ENCODE measurements at regions not wholly inside any gene's neighbourhood (a gene's known extent, or its start where the extent isn't known, plus 50 kb on each side); places are given as distances from the start of the nearest gene placed in this dataset.

DNA sequence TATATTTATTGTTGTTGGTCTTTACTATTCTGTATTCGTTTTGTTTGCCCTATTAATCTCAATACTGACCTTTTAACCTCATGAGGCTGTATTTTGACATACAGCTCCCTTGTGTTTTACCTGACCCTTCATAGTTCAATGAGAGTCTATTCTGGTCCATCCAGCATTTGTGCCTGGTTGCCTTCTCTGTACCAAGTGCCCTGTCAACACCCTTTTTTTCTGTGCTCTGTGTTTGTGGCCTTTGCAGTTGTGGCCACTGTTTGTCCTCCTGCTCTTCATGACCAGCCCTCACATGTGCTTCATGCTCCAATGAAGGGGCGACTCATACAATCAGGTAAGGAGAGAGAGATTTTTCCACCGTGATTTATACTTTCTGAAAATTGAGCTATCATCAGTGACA lies 368.2 kb downstream of the IL20RB start:
- no peak for DNase-seq (ENCODE audit: low spot score)
- no peaks in the 10 kb centered on the region for H3K36me3 ChIP-seq (ENCODE audit: control insufficient read depth in 4 of 4, insufficient read depth in 3 of 4, low read depth in 1 of 4, low read length in 3 of 4)
- no peak overlapping the region for H3K9ac ChIP-seq (ENCODE audit: low read depth in 1 of 2, low read length in 2 of 2)
- no peak overlapping the region for H3K4me3 ChIP-seq (ENCODE audit: low read depth in 1 of 3, low read length in 3 of 3)
- H3K27me3 ChIP-seq (ENCODE audit: control insufficient read depth in 4 of 4, insufficient read depth in 4 of 4, low read length in 3 of 4): peaks cover 0 to 7% (median 0%) of the 10 kb centered on the region in 4 donors
- H3K4me1 ChIP-seq (ENCODE audit: control insufficient read depth in 4 of 4, insufficient read depth in 4 of 4, low read length in 3 of 4): no peaks in the 10 kb centered on the region
- H3K27ac ChIP-seq (ENCODE audit: low read depth in 1 of 2, low read length in 2 of 2): no peak overlapping the region
- H3K9me3 ChIP-seq (ENCODE audit: control insufficient read depth in 4 of 4, low read length in 3 of 4): no peaks in the 10 kb centered on the region
- WGBS: 58% methylated on average over 3 of the region's 3 CpGs
- TF ChIP-seq EGR1 (IDR thresholded peaks at IDR 0.05; ENCODE audit: low read depth in 2 of 2) (no peak), JUND (IDR thresholded peaks at IDR 0.05) (no peak), HNF4A (conservative IDR thresholded peaks at IDR 0.05) (no peak), RAD21 (IDR thresholded peaks at IDR 0.05) (no peak), SP1 (IDR thresholded peaks at IDR 0.05) (no peak), TAF1 (conservative IDR thresholded peaks at IDR 0.05) (no peak), FOXA2 (IDR thresholded peaks at IDR 0.05) (no peak)
- TF ChIP-seq, protein P1, sequence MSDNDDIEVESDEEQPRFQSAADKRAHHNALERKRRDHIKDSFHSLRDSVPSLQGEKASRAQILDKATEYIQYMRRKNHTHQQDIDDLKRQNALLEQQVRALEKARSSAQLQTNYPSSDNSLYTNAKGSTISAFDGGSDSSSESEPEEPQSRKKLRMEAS (IDR thresholded peaks at IDR 0.05): no peak
- TF ChIP-seq, protein P2, sequence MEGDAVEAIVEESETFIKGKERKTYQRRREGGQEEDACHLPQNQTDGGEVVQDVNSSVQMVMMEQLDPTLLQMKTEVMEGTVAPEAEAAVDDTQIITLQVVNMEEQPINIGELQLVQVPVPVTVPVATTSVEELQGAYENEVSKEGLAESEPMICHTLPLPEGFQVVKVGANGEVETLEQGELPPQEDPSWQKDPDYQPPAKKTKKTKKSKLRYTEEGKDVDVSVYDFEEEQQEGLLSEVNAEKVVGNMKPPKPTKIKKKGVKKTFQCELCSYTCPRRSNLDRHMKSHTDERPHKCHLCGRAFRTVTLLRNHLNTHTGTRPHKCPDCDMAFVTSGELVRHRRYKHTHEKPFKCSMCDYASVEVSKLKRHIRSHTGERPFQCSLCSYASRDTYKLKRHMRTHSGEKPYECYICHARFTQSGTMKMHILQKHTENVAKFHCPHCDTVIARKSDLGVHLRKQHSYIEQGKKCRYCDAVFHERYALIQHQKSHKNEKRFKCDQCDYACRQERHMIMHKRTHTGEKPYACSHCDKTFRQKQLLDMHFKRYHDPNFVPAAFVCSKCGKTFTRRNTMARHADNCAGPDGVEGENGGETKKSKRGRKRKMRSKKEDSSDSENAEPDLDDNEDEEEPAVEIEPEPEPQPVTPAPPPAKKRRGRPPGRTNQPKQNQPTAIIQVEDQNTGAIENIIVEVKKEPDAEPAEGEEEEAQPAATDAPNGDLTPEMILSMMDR (IDR thresholded peaks at IDR 0.05; ENCODE audit: low read depth, low read length, missing input control): no peak
- TF ChIP-seq, protein P3, sequence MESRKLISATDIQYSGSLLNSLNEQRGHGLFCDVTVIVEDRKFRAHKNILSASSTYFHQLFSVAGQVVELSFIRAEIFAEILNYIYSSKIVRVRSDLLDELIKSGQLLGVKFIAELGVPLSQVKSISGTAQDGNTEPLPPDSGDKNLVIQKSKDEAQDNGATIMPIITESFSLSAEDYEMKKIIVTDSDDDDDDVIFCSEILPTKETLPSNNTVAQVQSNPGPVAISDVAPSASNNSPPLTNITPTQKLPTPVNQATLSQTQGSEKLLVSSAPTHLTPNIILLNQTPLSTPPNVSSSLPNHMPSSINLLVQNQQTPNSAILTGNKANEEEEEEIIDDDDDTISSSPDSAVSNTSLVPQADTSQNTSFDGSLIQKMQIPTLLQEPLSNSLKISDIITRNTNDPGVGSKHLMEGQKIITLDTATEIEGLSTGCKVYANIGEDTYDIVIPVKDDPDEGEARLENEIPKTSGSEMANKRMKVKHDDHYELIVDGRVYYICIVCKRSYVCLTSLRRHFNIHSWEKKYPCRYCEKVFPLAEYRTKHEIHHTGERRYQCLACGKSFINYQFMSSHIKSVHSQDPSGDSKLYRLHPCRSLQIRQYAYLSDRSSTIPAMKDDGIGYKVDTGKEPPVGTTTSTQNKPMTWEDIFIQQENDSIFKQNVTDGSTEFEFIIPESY (IDR thresholded peaks at IDR 0.05): no peak
- TF ChIP-seq, protein P4, sequence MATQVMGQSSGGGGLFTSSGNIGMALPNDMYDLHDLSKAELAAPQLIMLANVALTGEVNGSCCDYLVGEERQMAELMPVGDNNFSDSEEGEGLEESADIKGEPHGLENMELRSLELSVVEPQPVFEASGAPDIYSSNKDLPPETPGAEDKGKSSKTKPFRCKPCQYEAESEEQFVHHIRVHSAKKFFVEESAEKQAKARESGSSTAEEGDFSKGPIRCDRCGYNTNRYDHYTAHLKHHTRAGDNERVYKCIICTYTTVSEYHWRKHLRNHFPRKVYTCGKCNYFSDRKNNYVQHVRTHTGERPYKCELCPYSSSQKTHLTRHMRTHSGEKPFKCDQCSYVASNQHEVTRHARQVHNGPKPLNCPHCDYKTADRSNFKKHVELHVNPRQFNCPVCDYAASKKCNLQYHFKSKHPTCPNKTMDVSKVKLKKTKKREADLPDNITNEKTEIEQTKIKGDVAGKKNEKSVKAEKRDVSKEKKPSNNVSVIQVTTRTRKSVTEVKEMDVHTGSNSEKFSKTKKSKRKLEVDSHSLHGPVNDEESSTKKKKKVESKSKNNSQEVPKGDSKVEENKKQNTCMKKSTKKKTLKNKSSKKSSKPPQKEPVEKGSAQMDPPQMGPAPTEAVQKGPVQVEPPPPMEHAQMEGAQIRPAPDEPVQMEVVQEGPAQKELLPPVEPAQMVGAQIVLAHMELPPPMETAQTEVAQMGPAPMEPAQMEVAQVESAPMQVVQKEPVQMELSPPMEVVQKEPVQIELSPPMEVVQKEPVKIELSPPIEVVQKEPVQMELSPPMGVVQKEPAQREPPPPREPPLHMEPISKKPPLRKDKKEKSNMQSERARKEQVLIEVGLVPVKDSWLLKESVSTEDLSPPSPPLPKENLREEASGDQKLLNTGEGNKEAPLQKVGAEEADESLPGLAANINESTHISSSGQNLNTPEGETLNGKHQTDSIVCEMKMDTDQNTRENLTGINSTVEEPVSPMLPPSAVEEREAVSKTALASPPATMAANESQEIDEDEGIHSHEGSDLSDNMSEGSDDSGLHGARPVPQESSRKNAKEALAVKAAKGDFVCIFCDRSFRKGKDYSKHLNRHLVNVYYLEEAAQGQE (IDR thresholded peaks at IDR 0.05): no peak

DNA sequence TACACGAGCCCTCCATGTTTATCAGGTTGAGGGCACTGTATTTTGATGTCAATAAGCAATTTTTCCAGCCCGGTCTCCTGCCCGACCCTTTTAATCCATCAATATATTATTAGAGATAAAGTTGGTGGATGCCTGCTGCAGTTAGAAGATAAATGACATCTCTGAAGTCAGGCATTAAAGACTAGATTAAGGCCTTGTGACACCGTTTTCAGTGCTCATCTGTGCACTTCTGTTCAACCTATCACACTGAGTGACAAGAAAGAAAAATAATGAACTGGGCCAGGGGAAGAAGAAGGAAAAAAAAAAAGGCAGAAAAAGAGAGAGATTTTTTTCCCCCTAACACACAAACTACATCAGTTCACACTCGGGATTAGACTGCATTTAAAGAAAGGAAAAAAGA lies 371.8 kb downstream of the IL20RB start:
- Histone ChIP-seq H3K4me1 (ENCODE audit: control insufficient read depth in 4 of 4, insufficient read depth in 4 of 4, low read length in 3 of 4) (no peaks in the 10 kb centered on the region), H3K4me3 (ENCODE audit: low read depth in 1 of 3, low read length in 3 of 3) (no peak overlapping the region), H3K27ac (ENCODE audit: low read depth in 1 of 2, low read length in 2 of 2) (no peak overlapping the region), H3K9ac (ENCODE audit: low read depth in 1 of 2, low read length in 2 of 2) (no peak overlapping the region), H3K27me3 (ENCODE audit: control insufficient read depth in 4 of 4, insufficient read depth in 4 of 4, low read length in 3 of 4) (peaks cover 0 to 7% (median 0%) of the 10 kb centered on the region in 4 donors), H3K9me3 (ENCODE audit: control insufficient read depth in 4 of 4, low read length in 3 of 4) (no peaks in the 10 kb centered on the region), H3K36me3 (ENCODE audit: control insufficient read depth in 4 of 4, insufficient read depth in 3 of 4, low read depth in 1 of 4, low read length in 3 of 4) (no peaks in the 10 kb centered on the region)
- WGBS: 52% methylated on average over 5 of the region's 5 CpGs
- no peak for DNase-seq (ENCODE audit: low spot score)
- TF ChIP-seq, protein P1 (IDR thresholded peaks at IDR 0.05): no peak
- TF ChIP-seq SP1 (IDR thresholded peaks at IDR 0.05): no peak

Data from liver (tissue), 8 donors.